HG02973 (cell line): ENCODE measurements at regions not wholly inside any gene's neighbourhood (a gene's known extent, or its start where the extent isn't known, plus 50 kb on each side); places are given as distances from the start of the nearest gene placed in this dataset.

ENCODE experiments used
- ATAC-seq: cut with Tn5 transposase; IDR thresholded peaks from one replicate; pipeline ENCODE4 v1.9.1; 2021; ENCODE audit warnings: moderate library complexity; ENCODE audit not compliant: unreplicated experiment

DNA sequence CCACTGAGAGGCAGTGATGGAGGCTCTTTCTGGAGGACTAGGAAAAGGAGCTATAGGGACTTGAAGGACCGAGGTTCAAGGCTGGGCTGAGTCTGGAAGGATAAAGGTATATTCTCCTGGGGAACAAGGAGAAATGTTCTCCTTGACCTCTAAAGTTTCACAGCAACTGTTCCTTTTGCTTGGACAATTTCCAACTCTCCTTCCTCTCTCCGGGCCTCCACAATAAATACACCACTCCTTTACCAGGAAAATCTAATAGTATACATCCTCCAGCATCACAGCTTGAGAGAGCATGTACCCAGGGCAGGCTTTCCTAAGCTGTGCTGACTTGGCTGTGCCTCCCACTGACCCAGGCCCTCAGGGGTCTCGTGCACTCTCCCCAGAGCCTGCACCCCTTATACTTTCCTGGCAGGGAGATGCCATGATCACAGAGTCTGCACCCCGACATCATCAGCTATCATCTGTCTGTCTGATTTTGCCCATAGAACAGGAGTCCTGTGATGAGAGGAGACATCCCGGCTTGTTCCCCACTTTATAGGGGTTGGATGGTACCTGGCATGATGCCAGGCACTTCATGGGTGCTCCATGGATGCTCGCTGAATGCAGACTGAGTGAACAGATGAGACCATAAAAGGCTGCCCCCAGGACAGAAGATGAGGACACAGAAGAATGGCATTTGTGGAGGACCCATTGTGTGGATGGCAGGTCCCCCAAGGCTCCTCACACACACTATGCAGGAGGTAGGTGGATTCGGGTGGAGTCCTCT is 582.6 kb upstream of the CDH5 start:
- no peak for ATAC-seq

DNA sequence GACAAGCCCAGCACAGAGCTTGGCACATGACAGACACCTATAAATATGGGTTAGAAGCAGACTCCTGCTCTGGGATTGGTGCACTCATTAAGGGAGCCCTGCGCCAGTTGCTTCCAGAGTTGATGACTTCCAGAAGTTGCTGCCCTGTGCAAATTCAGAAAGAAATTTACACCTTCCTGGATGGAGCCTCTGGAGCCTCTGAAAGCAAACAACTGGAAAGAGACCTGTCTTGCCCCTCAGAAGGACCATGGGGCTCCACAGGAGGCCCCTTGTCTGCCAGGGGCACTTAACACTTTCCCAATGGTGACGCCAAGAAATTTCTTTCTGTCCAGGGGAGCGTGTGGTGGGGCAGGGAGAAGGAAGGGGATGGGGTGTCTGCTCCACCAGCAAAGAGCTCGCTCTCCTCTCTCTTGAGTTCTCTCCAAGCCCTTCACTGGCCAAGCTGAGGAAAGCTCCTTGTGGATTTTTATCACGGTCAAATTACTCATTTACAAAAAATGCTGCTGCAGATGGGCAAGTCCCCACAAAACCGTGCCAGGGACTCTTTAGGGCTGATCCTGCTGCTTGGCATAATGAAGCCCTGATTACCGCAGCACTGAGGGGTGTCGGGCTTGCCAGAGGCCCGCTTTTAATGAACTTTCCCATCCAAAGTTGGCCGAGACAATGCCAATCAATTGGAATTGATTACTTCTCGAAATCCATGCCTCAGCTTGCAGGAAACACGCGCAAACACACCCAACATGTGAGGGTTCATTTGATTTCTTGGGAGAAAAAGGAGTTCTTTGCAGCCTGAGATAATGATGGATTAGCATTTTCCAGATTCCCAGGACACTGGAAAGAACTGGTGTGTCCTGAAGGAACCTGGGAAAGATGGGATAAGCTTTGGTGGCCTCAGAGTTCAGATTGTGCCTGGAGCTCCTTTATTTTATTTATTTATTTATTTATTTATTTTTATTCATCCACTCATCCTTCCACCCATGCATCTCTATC is 583.6 kb upstream of the CDH5 start:
- ATAC-seq, result no peak

DNA sequence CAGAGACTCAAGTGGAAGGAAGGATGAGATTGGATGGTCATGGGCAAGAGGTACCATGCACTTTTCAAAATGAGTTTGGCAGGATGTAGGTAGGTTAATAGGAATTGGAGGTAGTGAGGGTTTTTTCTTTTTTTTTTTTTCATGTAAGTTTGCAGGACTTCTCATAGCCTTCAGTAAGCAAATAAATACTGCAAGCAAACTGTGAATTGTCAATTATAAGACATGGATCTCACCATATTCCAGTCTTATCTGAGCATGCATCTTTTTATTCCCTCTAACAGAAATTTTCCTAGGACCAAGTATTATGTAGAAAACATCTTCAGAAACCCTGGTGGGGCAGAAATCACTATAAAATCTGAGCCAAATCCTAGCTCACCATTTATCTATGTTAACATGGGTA is 584.6 kb upstream of the CDH5 start:
- no peak for ATAC-seq

DNA sequence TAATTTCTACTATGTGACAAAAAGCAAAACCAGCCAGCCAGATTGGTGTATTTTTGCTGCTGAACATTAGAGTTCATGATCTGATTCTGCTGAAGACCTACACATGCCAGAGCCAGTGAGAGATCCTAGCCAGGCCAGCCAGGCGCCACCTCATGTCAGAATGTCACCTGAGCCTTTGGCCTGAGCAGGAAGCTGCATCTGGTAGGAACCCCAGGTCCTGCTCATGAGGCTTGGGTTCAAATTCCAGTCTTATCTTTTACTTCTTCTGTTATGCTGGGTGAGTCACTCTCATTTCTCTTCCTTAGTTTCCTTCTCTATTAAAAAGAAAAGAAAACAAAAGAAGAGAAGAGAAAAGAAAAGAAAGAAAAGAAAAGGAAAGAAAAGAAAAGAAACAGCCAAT is 585.1 kb upstream of the CDH5 start:
- ATAC-seq, result no peak

DNA sequence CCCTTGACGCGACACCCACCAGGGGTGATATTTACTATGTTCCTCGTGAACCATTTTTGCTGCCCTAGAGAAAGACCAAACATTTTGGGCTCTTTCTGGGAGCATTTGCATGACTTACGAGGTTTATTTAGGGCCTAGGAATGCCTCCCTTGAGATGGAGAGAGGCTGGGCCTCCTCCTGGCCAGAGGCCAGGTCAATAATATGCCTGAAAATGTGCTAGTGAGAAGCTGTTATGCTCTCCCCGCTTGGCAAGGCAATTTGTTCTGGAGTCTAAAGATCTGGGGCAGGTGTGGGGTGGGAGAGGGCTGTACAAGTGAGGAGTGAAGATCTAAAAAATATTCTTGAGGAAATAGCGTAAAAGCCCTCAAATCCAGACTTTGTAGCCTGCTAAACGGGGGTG is 587.3 kb upstream of the CDH5 start:
- ATAC-seq, result no peak

DNA sequence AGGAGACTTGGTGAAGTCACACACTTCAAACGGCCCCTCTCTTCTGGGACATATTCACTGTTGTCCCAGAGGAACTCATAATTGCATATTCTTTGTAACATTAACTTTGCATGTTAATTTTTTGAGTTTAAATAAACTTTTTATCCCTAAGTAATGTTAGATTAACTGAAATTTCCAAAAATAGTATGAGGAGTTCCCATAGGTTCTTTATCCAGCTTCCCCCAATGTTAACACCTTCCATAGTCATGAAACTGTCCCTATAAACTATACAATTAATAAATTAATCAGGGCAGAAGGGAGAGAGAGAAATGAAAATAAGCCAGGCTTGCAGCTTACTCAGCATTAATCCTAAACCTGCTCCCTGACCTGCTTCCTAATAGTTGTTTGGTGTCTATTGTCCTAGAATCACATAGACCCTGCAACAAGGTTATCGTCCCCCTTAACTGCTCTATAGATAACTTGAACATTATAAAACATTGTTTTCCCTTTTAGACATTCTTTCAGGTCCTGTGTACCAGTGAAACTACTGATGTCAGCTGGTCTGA is 589.8 kb upstream of the CDH5 start:
- no peak for ATAC-seq

DNA sequence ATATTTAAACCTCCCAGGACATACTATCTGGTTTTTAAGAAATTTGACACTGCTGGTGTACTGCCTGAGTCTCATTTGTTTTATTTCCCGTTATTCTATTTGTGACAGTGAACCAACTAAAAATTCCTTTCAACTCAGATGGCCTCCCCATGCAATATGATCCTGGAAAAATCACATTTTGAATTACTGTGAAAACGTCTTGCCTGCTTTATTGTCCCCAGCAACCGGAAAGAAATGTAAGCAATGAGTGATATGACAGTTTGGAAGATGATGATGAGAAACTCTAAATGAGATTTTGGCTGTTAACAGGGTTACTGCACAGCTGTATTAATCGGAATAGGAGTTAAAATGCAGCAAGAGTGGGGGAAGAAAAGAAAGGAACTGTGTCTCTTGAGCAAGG is 590.7 kb upstream of the CDH5 start:
- ATAC-seq, result no peak

DNA sequence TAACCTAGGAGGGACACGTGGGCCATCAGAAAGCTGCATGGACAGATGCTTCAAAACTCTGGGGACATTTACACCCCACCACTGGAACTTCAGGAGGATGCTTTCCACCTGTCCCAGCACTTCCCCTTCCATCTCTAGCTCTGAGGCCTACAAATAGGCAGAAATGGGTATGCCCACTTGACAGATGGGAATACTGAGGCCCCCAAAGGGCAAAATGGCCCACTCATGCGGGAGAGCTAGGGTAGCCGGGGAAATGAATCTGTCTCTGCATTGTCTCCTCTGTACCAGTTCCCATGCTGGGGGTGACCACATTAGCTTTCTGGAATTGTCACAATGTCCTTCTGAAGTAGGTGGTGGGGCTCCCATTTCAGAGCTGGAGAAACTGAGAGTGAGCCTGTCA is 592.1 kb upstream of the CDH5 start:
- no peak for ATAC-seq

DNA sequence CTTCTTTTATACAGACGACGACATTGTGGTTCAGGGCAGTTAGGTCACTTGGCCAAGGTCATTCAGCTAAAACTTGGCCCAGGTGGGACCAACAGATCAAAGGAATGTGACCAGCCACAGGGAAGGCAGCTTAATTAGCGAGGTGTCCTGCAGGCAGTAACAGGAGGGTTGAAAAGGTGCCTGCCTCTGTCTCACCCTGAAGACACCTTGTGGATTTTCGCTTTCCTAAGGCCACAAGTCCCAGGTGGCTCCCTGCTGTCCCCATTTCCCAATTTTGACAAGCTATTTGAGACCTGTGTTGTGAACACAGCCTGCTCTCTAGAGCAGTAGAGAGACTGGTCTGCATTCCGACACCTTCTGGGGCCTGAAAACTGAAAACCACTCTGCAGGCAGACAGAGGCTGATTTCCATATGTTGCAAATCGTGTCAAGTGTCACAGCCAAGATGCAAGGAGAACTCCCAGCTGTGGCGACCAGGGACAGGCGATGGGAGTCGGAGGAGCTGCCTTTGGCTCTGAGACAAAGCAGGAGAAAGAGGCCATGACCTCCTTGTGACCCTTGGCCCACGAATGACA is 593.1 kb upstream of the CDH5 start:
- ATAC-seq, result no peak

DNA sequence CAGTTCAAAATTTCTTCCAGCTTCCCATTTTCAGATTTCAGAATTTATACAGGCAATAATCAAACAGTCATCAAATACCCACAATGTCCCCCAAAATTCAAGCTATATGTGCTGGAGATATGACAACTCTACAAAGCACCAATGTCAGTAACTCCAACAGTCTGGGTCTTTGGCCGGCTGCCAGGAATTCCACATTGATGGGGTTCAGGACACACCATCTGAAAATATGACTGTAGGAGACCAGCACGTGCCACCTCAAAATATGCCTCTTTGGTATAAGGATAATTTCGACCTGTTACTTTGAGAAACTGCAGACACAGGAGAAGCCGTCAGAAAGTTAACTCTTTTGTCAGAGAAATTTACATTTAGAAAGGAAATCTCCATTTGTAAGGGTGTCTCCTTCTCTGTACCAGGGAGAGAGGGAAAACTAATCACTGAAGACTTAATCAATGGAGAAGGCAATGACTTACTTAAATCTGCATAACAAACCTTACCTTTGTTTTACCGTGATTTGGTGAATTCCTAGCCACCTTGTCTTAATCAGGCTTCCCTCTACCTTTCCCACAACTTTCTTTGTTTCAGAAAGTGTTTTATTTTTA is 594.3 kb upstream of the CDH5 start:
- ATAC-seq, result no peak

DNA sequence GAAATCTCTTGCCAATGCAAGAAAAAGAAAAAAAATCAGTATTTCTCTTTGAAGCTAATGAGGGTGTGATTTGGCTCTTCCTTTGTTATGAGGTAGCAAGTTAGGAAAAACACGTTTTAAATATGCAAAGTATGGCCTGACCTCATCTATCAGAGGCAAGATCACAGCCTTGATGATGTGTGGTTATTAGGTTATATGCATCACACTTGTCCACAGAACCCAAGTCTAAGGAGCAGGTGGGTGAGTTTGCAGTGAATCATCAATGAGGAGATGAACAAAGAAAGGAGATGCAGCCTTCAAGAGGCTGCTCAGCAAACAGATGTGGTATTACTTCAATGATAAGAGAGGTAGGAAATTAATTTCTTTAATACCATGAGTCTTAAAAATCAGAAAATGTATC is 594.8 kb upstream of the CDH5 start:
- ATAC-seq, result no peak

DNA sequence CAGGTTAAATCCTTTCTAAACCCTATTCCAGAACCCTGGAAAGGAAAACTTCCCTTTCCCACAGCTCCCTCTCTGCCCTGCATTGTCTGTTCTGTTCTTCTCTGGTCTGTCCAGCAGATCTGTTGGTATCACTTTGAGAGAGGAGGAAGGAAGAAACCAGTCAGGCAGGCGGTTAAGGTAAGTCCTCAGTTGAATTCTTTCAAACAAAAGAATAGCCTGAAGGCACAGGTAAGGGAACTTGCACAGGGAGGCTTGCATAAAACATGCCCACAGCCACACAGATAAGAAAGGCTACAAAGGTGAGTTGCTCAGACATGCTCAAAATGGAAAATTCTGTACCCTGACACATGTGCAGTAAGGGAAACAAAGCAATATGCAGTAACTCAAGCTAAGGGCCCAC is 595.7 kb upstream of the CDH5 start:
- ATAC-seq, result no peak

DNA sequence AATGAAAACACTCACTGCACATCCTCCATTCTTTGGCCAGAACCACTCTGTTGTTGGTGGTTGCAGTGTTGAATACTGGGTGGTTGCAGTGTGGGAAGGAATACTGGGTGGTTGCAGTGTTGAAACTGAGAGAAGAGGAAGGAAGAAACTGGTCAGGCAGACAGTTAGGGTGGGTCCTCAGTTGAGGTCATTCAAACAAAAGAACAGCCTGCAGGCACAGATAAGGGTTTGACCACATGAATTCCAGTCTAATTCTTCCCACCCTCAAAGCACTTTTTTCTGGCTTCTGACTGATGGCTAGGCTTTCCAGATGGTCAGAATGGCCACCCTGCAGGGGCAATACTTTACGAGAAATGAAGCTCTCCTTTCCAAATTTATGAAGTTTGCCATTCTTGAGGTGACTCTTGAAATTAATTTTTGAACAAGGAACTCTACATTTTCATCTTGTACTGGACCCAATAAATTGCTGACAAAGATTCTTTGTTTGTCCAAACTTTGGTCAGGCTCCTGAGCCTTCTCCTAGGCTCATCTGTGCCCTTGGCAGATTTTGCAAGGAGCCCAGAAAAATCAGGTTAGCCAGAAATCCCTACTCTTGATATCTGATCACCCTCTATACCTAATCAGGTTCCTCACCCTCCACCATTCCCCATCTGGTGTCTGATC is 596.6 kb upstream of the CDH5 start:
- no peak for ATAC-seq

DNA sequence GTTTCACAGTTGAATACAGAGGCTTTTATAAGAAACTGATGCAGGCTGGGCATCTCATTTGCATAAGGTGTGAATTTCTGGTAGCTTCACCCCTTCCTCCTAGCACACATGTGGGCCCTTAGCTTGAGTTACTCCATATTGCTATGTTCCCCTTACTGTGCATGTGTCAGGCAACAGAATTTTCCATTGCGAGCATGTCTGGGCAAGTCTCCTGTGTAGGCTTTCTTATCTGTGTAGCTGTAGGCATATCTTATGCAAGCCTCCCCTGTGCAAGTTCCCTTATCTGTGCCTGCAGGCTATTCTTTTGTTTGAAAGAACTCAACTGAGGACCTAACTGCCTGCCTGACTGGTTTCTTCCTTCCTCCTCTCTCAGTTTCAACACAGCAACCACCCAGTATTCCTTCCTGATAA is 597.4 kb upstream of the CDH5 start:
- ATAC-seq, result no peak

DNA sequence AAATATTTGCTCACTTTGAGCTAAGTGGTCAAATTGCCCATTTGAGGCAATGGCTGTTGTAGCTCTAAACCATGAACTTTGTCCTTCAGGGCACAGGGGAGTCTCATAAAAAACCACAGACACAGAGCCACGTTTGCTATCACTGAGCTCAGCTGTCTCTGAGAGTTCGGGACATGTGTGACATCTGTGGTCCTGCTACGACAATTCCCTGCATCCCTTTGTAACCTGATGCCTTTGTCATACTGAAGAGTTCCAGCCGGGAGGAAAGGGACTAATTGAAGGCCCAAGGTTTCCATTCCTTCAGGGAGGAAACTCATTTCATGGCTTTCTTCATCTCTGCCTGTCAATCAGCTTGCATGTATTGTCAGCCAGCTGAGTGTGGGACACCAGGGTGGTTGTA is 599.4 kb upstream of the CDH5 start:
- ATAC-seq, result no peak

DNA sequence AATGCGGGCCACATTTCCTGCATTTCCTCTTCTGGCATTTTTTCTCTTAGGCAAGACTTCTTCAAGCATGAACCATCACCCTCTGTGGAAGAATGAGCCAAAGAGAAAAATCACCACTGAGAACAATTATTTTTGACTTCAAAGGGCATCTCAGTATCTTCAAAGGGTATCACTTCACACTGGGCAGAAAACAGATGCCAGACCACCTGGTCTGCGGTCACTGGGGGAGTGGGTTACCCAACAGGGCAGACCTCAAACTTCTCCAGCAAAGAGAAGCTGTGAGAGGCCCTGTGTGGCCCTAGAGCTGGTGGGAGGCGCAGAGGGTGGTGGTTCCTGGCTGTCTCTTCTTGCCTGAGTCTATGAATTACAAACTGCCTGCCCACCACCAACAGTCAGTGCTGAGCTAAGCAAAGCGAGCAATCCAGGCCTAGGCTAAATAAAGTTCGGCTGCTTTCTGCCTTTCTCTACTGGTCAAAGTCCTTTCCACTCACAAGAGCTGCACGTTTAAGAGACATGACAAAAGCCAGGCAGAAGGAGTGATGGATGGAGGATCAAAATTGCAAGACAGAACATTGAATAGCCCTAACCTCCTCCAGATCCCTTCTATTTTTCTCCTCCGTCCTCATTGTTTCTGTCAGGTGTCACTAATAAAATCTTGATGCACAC is 602.7 kb upstream of the CDH5 start:
- ATAC-seq, result no peak

DNA sequence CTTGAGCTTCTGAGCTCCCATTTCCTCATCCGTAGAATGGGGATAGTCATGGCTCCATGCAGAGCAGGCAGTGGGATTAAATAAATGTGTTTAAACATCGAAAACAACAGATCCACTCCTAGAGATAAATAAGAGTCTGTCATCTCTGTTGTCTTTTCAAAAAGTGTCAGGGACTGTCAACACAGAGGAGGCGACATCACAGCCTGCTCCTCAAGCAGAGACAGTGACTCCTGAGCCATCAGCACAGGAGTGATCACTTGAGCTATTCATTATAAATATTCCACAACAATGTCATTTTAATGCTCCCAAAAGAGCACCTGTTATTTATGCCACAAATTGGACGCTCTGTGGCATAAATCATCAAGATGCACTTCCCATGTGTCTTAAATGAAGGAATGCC is 605.6 kb upstream of the CDH5 start:
- no peak for ATAC-seq

DNA sequence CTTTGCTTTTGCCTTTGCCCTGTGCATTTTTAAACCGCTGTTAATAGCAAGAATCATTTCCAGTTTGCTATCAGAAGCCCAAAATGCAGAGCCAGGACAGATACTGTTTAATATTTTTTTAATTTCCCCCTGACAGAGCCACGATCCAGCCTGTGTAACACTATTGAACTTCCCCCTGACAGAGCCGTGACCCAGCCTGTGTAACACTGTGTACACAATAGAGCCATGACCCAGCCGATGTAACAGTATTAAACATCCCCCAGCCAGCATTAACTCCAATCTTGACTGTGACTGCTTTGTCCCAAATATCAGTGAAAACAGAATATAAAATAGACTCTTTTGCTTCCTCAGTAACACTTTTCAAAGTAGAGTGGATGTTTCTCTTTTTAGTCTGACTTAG is 607.9 kb upstream of the CDH5 start:
- no peak for ATAC-seq

DNA sequence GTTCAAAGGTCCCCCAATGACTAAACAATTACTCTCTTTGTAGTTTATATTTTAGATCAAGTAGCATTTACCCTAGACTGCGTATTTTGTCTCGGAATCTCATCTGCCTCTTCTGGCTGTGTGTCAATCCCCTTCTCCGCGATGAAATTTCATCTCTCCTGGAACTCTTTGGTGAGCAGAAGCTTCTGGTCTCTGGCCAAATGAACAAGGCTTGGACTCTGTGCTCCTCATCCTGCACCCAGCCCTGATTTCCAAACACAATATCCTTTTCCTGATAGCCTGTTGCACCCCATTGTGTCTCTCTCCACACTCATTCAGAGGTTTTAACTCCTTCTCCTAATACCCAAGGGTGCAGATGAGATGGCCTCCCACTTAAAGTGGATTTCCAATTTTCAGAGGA is 609.4 kb upstream of the CDH5 start:
- ATAC-seq, result no peak

DNA sequence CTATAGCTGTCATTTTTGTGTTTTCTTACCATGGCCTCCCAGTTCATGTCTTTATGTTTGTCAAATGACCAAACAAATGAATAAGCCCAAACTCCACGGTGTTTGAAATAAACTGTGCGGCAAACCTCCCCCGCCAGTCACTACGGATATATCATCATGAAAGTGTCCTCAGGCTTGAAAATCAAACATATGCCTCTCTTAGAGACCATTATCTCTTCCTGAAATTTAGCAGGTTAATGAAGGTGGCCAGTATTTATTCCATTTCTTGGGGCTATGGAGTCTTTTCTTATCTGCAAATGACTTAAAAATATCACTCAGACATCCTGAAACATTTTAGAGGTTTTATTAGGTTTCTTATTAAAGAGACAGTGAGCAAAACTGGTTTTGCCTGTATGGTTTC is 610.3 kb upstream of the CDH5 start:
- ATAC-seq, result no peak
